ENCODE measurements at regions not wholly inside any gene's neighbourhood (a gene's known extent, or its start where the extent isn't known, plus 50 kb on each side); places are given as distances from the start of the nearest gene placed in this dataset.

DNA sequence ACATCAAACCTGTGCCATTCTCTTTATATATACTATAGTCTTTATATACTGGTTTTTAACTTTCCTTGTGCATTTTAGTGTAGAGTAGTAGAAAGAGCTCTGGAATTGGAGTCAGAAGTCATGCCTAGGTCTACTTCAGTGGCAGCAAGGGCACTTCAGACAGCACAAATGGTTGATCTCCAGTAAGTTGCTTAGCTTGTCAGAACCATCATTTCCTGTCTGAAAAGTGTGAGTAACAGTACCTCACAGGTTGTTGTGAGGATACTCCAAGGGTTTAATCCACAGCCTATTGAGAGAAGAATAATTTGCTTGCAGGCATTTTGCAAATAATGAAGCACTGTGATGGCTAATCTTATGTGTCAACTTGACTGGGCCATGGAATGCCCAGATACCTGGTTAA lies 95.8 kb upstream of the NR4A3 start:
- DNase-seq, result no peak

DNA sequence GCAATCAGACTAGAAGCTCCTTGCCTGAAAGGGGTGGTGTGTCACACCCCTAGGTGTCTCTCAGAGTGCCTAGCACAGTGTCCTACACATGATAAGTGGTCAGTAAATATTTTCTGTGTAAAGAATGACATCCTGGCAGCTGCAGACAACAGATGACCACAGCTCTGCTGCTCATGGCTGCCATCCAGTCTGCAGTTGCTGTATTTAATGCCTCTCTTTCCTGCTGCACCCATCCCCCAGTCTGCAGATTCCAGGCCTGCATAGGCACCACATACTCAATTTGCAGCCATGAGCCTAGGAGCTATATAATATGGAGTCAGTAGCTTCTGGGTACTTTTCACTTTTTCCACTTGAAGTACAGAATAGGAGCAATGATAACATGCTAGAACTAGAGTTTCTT lies 94.9 kb upstream of the NR4A3 start:
- no peak for DNase-seq

DNA sequence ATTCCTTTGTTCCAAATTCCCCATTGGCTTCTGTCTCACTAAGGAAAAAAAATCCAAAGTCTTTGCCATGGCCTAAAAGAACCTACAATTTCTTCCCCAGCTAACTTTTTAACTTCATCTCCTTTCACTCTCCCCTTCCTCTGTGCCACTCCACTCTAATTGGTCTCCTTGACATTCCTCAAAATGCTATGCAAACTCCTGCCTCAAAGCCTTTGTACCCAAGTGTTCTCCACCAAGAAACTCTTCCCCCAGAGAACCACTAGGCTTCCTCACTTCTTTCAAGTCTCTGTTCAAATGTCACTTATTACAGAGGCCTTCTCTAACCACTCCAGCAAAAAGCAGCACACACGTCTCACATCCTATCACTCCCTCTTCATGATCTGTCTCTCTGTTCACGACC lies 91.6 kb upstream of the NR4A3 start:
- no peak for DNase-seq

DNA sequence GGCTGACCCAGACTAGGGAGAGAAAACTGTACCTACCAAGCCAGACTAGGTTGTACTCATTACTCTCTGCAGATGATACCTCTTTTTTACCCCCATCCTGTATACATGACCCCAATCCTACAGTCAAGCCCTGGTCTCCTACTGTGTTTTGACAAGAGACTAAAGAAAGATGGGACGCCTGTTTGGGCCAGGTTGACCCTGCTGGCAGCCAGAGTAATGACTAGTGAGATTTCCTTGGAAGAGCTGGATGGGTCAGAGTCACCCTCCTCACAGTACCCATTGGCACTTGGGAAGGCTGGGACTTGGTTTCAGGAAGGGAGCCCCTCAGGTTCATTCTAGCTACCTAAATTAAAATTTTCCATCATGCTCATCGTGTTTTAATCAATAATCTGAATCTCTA lies 89.7 kb upstream of the NR4A3 start:
- DNase-seq, result no peak

DNA sequence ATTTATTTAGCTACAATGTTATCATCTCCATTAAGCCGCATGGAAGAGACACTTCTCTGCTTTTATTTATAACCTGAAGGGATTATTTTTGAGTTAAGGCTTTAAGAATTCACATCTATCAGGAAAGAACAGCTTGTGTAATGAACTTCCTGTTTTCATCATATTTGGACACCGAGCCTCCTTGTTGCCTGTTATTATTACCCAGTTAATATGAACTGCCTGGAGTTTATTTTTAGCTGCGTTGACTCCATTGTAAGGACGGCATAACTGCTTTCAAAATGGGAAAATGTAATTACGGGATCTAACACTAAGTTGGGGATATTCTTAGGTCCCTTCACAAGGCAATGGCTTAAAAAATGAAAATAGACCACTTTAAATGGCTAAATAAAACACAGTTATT lies 89.0 kb upstream of the NR4A3 start:
- no peak for DNase-seq

DNA sequence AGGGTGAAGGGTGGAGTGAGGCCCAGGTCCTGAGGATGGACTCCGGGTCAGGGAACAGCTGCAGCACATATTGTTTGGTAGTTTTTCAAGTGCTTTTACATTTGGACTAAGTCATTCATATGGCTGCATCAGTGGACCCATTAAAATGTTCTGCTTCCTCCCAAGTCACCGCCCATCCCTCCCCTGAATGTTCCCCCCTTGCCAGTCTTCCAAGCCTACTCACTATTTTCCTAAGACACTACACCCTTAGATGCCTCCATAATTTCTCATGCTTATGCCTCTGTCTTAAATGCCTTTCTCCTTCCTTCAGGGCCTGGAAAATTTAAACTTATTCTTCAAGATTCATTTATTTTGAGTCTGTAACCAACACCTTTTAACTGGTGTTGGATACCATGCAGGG lies 86.6 kb upstream of the NR4A3 start:
- no peak for DNase-seq

DNA sequence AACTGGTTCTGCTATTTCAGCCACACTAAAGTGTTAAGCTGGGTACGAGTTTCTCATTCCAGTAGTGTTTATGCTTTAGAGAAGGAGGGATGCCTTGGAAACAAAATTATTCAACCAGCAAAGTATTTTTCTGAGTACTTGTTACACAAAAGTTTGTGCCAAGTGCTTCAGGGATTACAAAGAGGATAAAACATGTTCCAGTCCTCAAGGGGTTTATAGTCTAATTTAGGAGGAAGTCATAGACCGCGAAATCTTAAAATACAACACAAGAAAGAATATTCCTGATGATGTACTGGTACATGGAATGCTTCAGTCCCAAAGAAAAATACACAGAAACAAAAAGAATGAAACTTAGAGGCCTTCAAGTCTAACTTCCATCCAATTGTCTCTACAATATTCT lies 85.4 kb upstream of the NR4A3 start:
- DNase-seq, result no peak

DNA sequence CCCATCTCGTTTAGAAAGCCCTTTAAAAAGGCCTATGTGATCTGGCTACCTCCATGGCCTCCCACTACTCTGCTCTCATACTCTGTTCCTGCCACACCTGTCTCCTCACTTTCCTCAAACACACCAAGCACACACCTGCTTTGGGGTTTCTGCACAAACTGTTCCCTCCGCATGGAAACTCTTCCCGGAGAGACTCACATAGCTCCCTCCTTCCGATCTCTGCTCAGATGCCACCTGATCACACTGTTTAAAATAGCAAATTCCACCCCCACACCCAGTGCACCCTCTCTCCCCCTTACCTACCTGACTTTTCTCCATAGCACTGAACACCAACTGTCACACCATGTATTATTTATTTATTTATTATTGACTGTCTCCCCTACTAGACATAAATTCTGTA lies 84.0 kb upstream of the NR4A3 start:
- no peak for DNase-seq

DNA sequence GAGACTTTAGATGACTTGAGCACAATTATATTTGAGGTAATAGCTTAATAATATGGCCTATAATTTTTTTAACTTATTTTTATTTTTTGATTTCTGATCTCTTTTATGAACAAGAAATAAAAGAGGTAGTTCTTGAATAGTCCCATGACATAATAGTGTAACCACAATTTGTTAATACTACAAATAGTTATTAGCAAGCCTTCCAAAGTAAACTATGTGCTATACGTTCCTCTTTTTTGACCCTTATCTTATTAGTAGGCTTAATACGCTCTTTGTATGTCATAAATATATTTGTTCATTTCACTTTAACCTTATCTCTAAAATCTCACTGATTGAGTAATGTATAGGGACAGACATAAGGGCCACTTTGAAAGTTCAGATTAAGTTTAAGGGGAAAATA lies 78.7 kb upstream of the NR4A3 start:
- no peak for DNase-seq

DNA sequence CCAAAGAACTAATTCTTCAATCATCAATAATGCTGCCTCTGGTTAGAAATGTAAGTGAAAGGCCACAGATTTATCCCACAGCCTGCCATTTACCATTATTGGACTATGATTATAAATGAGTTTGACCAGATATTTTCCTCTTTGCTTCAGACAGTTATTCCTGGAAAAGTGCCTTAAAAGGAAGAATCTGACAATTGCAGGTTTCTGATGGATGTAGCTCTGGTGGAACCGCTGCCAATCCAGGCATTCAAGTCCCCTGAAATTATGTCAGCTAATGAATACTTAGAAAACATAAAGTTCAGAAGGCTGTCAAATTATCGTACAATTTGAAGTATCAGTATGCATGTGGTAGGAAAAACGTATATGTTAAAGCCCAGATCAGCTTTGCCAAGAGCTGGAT lies 78.2 kb upstream of the NR4A3 start:
- DNase-seq, result no peak

DNA sequence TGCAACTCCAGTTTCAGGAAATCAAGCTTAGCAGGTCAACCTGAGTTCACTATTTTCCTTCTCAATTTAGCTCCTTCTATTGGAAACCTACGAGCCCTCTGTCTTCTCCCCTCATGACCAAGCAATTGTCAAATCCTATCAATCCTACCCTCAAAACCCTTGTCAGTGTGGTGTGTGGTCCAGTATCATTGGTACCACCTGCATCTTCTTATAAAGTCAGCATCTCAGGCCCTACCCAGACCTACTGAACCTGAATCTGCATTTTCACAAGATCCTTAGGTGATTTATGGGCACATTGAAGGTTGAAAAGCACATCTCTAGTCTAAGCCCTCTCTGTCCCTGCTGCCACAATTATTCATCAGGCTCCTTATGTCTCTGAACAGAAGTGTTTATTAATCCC lies 77.6 kb upstream of the NR4A3 start:
- no peak for DNase-seq

DNA sequence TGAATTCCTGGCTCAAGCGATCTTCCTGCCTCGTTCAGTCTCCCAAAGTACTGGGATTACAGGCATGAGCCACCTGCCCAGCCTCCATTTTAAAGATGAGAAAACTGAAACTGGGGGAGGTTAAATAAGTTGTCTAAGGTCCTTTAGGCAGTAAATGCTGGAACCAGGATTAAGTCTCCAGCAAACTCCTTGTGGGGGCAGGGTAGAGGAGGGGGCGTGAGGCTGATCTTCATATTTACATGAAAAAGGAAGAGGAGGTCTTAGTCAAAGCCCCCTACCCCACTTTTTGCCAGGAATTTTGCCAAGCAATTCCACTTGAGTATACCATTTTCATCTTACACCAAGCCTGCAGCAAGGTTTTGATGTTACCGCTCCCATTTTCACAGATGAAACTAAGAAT lies 76.6 kb upstream of the NR4A3 start:
- DNase-seq, result no peak

DNA sequence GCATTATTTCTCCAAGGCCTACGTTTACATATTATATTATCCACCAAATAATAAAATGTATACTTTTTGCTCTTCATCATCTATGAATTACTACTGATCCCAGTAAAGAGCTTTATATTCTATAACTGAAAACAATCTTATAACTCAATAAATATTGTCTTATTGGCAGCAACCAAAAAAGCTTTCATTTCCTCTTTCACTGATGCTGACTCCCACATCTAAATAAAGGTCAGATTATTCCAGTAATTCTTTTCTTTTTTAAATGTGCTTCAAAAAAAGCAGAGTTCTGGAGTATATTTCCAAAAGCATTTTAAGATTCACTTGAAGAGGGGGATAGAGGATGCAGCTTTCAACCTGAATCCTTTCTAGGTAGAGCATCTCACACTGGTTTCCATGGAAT lies 75.3 kb upstream of the NR4A3 start:
- no peak for DNase-seq

DNA sequence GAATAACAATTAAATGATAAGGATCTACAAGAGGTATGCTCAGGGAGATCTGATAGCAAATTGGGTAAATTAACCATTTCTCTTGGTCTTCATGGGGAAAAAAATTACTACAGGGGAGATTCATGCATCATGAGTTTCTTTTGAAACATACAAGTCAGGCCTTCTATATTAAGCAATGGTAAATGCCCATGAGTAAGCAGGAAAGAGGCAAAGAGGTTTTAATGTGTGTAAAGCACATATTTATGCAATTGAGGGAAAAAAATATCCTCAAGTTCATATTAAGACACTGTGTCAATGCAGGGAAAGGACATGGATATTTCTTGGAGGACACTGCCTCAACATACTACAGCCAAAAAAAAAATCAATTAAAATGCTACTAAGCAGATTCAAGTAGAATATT lies 73.4 kb upstream of the NR4A3 start:
- no peak for DNase-seq

DNA sequence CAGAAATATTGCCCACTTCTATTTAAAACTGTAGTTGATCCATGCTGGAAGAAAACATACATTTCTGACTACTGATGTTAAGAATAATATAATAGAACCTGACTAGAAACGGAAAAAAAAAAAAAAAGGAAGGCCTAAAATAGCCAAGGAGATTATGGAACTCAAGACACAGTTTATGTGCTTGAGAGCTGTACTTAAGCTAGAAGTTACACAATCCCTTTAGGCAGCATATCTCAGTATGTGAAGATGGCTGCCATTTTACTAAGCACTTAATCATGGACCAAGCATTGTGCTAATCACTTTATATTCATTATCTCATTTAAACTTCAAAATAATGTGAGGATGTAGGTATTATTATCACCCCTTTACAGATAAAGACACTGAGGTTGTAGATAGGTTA lies 73.0 kb upstream of the NR4A3 start:
- no peak for DNase-seq

DNA sequence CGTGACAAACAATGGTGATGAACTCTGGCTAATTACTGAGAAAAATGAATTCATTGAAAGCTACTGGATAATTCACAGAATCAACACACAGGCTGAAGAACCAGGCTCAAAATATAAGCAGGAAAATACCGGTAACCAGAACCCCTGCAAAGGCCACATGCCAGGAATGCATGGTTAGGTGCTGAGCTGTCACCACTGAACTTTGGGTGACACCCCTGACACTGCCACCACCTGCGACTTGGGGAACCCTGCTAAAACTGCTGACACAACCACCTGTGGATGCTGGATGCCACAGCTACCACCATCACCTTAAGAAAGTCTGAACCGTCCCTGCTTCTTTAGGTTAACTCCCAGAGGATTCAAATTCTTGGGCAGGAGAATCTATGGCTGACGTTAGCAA lies 72.0 kb upstream of the NR4A3 start:
- no peak for DNase-seq

DNA sequence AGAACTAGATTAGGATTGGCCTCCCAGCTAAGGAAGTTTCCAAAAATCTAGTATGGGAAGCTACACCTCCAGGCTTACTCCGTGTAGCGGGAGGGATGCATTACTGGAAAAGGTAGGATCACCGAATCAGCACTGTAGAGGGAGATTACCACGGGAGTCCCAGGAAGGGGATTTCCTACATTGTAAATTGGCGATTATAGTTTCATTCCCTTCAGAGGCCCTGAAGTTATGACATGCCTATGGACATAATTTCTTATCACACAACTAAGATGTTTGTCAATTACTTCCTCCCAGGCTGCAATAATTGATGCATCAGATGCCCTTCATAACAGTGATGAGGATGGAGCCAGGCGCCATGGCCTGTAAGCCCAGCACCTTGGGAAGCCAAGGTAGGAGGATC lies 71.2 kb upstream of the NR4A3 start:
- DNase-seq, result no peak

DNA sequence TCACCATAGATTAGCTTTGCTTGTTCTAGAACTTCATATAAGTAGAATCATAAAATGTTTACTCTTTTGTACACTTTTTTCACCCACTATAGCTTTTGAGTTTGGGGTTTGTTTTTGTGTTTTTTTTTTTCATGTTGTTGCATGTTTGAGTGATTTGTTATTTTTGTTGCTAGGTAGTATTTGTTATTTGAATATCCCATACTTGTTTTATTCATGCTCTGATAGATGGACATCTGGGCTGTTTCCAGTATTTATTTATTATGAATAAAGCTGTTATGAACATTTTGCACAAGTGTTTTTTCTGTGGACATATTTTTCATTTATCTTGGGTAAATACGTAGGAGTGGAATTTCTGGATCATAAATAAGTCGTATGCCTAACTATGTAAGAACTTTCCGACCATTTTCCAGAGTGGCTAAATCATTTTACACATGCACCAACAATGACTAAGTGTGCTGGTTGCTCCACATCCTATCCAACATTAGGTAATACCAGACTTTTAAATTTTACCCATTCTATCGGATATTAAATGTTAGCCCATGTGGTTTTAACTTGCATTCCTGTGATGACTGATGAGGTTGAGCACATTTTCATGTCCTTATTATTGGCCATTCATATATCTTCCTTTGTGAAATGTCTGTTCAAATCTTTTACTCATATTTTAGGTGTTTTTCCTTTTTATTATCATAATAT lies 69.1 kb upstream of the NR4A3 start:
- DNase-seq, result no peak

DNA sequence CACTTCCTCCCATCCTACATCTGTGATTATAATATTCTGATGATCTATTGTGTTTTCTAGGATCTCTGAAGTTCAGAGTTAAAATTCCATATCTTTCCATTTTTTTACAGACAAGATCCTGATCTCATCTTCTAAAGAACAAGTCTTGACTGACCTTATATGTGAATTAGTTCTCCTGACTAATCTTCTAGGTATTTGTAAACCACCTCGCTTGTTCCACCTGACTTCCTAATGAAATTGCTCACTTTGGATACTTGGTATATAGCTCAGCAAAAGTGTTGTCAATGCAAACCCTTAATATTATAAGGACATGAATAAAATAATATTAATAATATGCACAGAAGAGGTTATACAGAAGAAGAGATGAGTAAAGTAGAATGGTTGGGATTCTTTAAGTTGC lies 68.2 kb upstream of the NR4A3 start:
- no peak for DNase-seq

DNA sequence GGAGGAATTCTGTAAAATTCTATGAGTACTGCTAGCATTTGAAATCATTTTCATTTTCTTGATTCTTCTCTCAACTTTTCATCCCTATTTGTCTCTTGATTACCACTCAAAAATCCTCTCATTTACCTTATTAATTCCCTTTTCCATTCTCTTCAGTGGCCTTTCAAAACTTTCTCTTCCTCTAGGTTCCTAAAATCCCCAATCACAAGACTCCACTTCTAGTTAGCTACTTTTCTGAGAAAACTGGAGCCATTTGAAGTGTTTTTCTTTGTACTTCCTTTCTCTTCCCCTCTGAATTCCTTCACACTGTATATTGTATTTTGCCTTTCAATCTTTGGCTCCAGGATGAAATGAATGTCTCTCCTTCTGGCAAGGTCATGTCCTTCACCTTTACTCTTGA lies 61.3 kb upstream of the NR4A3 start:
- DNase-seq, result no peak

DNA sequence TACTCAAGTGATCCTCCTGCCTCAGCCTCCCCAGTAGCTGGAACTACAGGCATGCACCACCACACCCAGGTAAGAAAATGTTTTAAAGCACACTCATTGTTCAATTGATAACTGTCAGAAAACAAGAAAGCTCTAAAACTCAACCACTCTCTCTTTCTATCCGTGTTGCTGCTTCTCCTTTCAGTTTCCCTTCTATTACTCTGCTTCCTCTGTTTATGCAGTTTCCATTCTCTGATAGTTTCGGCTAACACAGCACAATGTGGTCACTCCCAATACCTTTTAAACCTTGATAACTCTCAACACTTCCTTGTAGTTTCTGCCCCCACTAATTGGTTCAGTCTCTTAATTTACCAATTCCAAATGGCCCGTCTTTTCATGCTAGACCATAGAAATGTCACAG lies 59.2 kb upstream of the NR4A3 start:
- no peak for DNase-seq

Measured in NCI-H2227 treated with DMSO at 0.1 percent for 48 hours (cell line).